ENCODE measurements at regions not wholly inside any gene's neighbourhood (a gene's known extent, or its start where the extent isn't known, plus 50 kb on each side); places are given as distances from the start of the nearest gene placed in this dataset.
"Not testable (repeated sequence)": the region's sequence is repeated elsewhere in the genome, so short reads cannot be mapped to it uniquely, and the experiment has no call there.

DNA sequence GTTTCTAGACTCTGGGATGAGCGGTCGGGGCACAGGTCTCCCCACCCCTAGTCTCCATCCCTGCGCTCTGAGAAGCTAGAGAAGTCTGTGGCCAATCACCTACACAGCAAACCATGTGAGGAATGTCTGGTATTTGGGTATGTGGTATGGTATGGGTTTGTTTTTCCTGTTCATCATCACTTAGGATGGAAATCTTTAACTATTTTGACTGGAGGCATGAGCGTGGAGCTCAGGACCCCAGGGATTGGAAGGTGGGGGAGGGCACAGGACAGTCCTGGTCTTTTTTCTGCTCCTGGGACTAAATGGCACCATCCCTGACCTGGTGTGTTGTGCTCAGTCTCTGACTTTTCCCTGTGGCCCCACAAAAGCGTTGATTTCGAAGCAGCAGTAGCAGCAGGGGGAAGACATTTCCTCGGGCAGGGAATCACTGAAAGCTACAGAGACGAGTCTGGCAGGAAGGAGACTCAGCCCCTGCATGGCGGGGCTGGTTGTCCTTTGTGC lies 191.7 kb upstream of the TPM1 start:
- DNase-seq (ENCODE audit: low read depth), result peak; percentile 87

DNA sequence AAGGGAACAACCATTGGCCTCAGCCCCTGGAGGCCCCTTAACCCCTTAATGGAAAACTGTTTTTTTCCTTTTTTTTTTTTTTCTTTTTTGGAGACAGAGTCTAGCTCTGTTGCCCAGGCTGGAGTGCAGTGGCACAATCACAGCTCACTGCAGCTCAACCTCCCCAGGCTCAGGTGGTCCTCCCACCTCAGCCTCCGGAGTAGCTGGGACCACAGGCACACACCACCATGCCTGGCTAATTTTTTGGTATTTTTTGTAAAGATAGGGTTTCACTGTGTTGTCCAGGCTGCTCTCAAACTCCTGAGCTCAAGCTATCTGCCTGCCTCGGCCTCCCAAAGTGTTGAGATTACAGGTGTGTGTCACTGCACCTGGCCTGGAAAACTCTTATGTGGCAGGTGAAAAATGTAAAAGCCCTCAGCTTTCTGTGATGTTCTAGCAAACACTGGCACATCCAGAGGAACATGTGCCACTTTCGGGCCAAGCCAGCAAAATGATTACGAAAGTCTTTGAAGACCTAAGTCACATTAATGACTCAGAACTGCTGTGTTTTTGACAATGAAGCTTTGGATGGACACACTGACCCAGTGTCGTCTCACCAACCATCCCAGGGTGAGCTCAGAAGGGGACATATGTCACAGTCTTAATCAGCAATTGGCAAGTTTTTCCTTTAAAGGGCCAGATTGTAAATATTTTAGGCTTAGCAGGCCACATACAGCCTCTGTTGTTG lies 189.3 kb upstream of the TPM1 start:
- no peak for DNase-seq (ENCODE audit: low read depth)

DNA sequence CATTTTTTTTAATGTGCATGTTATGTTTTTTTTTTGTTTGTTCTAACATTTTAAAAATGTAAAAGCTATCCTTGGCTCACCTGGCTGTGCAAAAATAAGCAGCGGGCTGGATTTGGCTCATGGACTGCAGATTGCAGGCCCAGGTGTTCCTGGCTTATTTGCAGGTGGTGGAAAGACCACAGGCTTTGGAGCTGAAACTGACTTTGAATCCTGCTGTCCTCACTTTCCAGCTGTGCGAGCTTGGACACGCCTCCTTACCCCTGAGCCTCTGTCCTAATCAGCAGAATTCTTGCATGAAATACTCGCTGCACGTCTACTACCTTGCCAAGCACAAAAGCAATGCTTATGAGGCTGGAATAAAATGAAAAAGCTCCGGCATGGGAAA lies 188.7 kb upstream of the TPM1 start:
- no peak for DNase-seq (ENCODE audit: low read depth)

DNA sequence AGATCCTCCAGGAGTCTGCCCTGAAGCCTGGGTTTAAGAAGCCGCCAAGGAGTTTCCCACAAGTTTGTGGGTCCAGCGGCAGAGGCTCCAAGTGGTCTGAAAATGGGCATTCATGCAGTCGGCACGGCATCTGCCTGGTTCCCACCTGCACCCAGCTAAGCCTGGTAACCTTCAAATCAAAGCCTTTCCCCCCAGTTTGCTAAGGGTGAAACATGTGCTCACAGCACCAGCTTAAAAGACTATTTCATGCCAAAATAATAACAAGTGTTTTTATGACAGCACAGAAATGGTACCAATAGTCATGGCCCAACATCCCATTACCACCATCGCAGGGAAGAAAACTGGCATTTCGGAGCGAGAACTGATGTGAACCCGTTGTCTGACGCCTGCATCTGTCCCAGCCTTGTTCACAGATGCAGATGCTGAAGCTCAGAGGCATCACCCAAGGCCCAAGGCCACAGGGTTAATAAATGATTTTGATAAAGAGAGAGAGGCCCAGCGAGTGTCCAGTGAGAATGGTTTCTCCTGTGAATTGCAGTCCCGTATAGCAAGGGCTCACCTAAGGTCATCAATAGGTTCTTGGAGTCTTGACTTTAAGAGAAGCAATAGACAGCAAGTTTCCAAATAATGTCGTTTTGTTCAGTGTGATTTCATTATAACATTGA lies 188.0 kb upstream of the TPM1 start:
- DNase-seq (ENCODE audit: low read depth), result no peak

DNA sequence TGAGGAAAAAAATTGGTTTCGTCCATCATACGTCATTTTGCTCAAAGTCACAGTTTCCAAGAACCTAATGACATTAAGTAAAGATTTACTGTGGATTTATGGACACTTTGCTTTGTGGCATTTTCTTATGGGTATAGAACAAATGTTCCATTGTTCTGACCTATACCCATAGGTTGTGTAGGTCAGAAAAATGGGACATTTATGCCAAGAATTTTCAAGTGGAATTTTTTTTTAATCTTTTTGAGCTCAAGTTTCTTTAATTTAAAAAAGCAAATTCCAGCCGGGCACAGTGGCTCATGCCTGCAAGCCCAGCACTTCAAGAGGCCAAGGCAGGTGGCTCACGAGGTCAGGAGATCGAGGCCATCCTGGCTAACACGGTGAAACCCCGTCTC lies 187.5 kb upstream of the TPM1 start:
- no peak for DNase-seq (ENCODE audit: low read depth)

DNA sequence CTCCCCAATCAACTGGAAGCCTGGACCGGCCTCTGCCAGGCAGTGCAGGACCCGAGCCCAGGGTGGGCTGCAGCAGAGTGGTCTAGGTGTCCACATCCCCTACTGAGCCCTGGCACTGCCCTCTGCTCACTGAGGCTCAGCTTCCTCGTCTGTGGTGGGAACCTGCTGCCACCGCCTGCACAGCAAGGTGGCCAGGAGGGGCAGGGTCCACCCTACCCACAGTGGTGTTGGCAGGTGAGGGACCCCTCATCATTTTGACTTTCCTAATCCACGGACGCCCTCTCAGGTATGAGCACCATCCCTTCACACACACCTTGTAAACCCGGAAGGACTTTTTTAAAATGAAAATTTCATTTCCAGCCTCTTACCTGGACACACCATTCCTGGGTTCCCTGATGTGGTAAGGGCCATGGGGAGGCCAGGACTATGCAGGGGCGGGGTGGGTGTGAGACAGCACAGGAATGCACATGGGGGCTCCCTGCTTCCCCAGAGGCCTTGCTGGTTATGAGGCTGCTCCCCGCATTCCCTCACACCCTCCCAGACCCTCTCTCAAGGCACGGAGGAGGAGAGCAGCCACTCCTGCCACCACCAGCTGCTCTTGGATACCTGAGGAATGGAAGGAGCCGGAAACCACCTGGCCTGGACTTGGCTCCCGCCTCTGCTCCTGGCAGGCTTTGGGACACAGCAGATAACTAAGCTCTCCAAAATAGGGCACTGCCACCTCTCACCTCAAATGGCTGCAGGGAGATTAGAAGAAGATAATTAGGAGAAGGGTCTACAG lies 185.9 kb upstream of the TPM1 start:
- no peak for DNase-seq (ENCODE audit: low read depth)

DNA sequence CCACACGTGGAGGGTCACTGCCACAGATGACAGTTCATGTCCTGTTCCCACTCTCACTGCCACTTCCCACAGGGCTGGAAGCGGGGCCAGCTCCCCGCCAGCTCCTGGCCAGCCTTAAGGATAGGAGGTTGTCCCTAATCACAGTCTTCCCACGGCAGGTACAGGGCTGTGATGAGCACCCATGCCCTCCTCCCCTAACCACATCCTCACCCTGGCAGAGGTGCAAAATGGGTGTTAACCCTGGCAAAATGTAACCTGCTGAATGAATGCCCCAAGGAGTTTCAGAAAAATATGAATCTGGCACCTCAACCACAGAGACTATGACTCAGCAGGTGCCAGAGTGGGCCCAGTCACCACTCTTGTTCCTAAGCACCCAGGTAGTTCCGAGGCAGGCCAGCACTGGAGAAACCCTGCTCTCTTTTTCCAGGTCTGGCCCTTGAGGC lies 185.1 kb upstream of the TPM1 start:
- no peak for DNase-seq (ENCODE audit: low read depth)

DNA sequence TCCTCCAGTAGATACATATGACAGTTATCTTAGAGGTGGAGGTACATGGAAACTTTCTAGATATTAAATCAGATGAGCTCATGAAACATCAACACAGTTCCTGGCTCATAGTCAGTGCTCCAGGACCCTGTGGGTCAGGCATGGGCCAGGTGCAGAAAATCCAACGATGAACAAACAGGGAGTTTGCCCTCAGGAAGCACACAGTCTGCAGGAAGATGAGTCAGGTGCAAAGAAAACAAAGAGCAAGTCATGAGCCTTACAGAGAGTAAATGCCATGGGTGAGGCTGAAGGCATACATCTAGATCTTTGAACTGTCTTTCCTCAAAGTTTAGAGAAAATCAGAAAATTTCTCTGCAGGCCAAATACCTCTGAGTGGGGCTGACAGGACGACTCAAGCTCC lies 184.2 kb upstream of the TPM1 start:
- DNase-seq (ENCODE audit: low read depth), result no peak

DNA sequence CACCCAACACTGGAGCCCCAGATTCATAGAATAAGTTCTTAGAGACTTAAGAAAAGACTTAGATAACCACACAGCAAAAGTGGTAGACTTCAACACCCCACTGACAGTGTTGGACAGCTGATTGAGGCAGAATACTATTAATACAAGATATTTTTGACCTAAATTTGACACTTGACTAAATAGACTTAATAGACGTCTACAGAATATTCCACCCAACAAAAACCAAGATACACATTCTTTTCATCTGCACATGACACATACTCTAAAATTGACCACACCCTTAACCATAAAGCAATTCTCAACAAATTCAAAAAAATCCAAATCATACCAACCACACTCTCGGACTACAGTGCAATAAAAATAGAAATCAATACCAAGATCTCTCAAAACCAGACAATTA lies 179.8 kb upstream of the TPM1 start:
- no peak for DNase-seq (ENCODE audit: low read depth)

DNA sequence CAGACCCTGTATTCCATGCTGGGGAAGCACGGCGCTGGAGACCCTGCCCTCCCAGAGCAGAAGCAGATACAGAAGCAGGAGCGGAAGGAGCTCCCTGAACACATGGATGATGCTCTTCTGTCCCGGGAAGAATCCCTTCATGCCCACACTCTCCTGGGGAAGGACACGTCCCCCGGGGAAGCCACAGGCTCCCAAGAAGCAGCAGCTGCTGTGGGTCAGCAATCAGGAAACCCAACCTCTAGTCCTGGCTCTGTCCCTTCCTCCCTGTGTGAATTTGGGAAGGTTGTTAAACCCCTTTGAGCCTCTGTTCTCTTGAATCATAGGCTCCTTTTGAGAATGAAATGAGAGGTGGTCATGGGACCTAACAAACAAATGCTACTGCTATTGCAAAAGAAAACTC lies 176.2 kb upstream of the TPM1 start:
- DNase-seq (ENCODE audit: low read depth), result no peak

DNA sequence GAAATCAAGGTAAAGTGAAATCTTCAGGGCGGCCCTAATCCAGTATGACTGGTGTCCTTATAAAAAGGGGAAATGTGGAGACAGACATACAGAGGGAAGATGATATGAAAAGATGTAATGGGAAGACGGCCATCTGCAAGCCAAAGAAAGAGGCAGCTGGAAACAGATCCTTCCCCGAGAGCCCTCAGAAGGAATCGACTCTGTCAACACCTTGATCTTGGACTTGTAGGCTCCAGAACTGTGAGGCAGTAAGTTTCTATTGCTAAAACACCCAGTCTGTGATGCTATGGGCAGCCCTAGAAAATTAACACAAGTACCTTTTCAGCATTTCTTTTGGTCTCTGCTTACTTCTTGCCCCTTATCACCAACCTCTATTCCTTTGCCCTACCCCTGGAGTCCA lies 174.7 kb upstream of the TPM1 start:
- DNase-seq (ENCODE audit: low read depth), result no peak

DNA sequence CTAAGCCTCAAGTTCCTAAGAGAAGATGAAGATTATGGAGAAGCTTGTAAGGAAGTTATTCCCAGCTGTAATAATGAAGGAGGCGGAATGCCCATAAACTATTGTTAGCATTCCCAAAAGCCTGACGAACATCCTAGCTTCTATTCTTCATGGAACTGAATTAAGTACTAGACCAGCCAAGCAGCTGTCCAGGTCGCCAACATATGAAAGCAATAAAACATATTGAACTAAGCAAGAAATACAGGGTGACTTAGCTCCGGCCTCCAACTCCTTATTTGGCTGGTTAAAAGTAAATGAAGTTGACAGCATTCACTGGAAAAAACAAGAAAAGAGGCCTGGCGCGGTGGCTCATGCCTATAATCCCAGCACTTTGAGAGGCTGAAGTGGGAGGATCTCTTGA lies 174.0 kb upstream of the TPM1 start:
- no peak for DNase-seq (ENCODE audit: low read depth)

DNA sequence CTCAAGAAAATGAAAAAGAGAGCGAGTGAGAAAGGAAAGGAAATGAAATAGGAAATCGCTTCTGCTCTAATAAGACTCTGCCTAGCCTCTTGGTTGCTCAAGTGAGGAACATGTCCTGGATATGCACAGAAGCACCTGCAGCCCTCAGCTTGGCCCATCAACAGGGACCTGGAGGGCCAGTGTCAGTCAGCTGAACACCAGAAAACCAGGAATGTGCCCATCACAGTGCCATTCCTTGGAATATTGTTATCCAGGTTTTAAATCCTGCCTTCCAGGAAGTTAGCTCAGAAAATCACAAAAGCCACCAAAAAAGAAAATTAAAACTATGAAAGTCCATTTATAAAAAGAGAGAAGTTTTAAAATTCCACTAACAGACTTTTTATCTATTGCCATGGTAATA lies 173.4 kb upstream of the TPM1 start:
- DNase-seq (ENCODE audit: low read depth), result no peak

DNA sequence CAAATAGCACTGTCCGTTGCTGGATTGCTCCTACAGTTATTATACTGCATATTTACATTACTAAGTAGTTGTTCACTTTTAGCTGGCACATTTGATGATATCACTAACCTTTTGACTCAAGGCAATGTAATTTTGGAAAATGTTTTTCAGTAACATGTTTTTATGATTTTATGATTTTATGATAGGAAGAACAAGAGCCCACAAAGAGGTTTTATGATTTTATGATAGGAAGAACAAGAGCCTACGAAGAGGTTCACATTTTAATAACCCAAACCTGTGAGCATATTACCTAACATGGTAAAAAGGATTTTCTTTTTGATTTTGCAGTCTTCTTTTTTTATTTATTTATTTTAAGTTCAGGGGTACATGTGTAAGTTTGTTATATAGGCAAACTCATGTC lies 172.3 kb upstream of the TPM1 start:
- no peak for DNase-seq (ENCODE audit: low read depth)

DNA sequence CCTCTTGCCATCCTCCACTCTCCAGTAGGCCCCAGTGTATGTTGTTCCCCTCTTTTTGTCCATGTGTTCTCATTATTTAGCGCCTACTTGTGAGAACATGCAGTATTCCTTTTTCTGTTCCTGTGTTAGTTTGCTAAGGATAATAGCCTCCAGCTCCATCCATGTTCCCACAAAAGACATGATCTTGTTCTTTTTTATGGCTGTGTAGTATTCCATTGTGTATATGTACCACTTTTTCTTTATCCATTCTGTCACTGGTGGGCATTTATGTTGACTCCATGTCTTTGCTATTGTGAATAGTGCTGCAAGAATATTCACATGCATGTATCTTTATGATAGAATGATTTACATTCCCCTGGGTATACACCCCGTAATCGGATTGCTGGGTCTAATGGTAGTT lies 171.8 kb upstream of the TPM1 start:
- not testable (repeated sequence) for DNase-seq (ENCODE audit: low read depth)

DNA sequence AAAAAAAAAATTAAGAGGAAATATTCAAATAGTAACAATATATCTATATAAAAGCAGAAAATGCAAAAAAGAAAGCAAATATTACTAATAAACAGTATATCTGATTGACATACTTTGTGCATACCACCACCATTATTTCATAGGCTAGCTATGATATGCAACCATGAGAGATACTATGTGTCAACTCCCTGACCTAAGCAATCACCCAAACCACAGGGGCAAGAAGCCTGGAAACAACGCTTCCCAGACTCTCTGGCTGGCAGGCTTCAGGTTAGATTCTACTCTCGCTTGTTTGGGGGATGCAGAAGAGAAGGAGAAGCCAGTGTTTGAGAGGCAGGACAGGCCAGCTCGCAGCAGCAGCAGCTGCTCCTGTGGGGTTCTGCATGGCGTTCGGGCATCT lies 169.3 kb upstream of the TPM1 start:
- DNase-seq (ENCODE audit: low read depth), result no peak

DNA sequence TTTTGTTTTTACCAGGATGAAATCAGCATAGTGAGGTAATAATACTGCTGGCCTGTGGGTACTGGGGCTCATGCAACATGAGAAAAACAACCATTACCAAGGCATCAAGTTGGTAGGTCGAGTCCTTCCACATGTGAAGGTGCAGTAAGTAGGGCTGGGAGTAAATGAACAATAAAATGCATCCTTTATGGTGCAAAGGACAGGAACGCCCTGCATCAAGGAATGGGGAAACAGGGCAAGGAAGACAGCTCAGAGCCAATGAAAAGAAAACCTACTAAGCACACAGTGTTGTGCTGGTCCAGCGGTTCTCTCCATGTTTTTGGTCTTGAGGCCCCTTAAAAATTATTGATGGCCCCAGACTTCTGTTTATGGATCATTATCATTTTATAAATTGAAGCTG lies 168.5 kb upstream of the TPM1 start:
- DNase-seq (ENCODE audit: low read depth), result no peak

DNA sequence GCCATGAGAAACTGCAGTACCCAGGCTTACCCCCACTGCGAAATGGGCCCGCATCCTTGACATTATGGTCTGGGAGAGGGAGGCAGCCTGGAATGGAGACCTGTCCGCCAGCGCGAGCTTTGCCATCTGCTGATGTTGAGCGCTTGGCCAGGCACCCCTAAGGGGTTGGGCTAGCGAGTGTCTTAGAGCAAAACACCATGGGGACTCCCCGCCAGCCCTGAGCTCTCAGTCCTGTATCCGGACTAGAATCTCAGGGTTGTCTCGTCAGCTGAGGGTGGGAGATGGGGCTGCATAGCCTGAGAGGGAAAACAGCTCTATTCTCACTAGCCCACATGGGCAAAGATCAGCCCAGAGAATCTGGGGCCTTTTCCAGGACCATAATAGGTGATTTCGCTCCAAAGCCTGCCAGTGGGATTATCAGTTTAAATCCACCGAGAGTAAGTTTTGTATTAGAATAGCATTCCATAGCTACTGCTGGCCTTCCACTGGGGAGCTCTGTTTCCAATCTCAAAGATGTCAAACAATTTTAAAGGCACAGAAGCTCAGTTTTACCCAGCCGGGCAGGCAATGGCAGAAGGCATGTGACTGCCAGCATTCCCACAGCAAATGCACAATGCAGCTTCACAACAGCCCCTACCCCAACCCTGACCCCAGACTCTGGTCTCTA lies 167.5 kb upstream of the TPM1 start:
- no peak for DNase-seq (ENCODE audit: low read depth)

DNA sequence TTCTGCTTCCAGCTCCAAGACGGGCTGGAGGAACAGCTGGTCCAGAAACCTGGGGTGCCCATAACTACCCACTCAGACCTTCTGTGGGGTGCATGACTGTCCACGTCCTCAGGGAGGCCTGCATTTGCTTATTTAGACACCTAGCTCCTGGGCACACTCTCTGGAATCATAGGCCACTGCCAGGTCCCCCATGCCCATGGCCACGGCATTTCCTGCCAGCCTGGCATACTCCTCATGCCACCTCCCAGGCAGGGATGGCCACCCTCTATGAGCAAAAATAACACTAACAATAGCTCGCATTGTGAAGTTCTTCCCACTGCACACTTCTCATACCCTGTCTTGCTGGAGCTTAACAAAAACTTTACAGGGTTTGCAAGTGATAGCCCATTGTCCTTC lies 166.9 kb upstream of the TPM1 start:
- DNase-seq (ENCODE audit: low read depth), result no peak

DNA sequence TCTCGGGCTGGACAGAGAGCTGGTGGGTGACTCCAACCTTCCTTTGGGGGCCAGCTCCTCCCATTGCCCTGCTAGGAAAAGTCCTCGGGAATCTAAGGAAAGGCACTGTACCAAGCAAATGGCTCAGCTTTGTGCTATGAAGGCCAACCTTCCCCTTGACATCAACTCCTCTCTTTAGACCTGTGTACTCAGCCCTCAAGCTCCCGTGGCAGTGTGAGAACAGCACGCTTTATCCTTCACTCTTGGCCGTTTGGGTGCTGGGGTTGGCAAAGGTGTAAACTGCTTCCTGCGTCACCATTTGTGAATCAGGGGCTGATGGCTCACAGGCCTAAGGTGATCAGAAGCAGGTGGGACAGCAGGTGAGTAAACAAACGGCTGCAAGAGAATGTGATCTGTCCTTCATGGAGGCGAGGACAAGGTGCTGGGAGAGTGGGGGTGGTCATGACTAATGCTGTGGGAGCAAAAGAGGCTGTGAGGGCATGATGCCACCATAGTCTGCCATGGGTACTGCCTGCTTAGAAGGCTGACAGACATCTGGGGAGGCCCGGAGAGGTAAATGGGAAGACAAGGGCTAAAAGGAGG lies 165.2 kb upstream of the TPM1 start:
- no peak for DNase-seq (ENCODE audit: low read depth)

DNA sequence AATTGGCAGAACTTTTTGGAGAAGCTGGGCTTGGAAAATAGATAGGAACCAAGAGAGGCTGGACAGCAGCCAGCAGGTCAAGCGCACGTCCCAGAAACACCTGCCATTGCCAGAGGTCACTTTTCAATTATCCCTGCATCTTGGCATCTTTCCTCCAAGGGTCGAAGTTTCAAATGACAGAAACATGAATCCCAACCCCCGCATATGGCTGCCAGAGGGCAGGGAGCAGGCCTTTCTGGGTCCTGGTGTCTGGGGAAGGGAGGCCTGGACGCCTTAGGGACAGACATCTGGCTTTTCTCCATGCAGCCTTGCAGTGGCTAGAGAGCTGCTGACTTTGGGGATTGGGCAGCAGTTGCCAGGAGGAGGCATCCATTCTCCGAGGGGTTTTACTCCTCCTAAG lies 164.5 kb upstream of the TPM1 start:
- no peak for DNase-seq (ENCODE audit: low read depth)

DNA sequence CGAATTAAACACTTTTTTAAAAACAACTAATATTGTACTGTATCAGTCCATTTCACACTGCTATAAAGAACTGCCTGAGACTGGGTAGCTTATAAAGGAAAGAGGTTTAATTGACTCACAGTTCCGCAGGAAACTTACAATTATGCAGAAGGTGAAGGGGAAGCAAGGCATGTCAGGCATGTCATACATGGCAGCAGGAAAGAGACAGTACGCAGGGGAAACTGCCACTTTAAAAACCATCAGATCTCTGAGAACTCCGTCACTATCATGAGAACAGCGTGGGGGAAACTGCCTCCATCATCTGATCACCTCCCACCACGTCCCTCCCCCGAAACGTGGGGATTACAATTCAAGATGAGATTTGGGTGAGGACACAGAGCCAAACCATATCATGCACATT lies 162.8 kb upstream of the TPM1 start:
- no peak for DNase-seq (ENCODE audit: low read depth)

Measured in LHCN-M2 (cell line).